ENCODE measurements at regions not wholly inside any gene's neighbourhood (a gene's known extent, or its start where the extent isn't known, plus 50 kb on each side); places are given as distances from the start of the nearest gene placed in this dataset.

DNA sequence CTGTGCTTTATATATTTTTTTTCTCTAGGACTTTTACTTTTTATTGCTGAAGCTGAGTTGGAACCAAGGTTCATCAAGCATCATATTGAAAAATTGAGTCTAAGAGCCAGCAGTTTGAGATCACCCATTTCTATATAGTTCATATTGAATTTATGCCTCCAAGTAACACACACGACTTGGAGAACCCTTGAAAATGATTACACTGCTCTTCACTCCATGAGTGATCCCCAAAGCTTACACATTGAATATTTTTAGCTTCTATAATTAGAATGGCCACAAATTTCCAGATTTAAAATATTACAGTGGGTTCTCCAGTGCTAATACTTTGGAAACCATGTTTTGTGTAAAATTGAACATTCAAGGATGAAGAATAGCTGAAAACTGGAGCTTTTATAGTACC lies 144.4 kb upstream of the SLC4A4 start:
- TF ChIP-seq, protein P1, sequence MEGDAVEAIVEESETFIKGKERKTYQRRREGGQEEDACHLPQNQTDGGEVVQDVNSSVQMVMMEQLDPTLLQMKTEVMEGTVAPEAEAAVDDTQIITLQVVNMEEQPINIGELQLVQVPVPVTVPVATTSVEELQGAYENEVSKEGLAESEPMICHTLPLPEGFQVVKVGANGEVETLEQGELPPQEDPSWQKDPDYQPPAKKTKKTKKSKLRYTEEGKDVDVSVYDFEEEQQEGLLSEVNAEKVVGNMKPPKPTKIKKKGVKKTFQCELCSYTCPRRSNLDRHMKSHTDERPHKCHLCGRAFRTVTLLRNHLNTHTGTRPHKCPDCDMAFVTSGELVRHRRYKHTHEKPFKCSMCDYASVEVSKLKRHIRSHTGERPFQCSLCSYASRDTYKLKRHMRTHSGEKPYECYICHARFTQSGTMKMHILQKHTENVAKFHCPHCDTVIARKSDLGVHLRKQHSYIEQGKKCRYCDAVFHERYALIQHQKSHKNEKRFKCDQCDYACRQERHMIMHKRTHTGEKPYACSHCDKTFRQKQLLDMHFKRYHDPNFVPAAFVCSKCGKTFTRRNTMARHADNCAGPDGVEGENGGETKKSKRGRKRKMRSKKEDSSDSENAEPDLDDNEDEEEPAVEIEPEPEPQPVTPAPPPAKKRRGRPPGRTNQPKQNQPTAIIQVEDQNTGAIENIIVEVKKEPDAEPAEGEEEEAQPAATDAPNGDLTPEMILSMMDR (conservative IDR thresholded peaks at IDR 0.05 in 1 of 2, IDR thresholded peaks at IDR 0.05 in 1 of 2; ENCODE audit: extremely low read depth in 1 of 2, insufficient read depth in 1 of 2, low read depth in 1 of 2, low read length in 2 of 2) = no peak
- no peak for TF ChIP-seq EZH2 (IDR thresholded peaks at IDR 0.05; ENCODE audit: borderline replicate concordance, low read length)

Data from mammary epithelial cell (primary cell).